ENCODE measurements at regions not wholly inside any gene's neighbourhood (a gene's known extent, or its start where the extent isn't known, plus 50 kb on each side); places are given as distances from the start of the nearest gene placed in this dataset.

DNA sequence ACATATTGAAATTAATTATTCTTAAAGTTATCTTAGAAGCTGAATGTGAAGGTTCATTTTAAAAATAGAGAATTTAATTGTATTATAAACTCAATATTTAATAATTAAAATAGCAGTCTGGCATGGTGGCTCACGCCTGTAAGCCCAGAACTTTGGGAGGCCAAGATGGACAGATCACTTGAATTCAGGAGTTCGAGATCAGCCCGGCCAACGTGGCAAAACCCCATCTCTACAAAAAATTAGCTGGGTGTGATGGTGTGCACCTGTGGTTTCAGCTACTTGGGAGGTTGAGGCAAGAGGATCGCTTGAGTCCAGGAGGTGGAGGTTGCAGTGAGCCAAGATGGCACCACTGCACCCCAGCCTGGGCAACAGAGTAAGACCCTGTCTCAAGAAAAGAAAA lies 659.9 kb upstream of the AGA start:
- no peak for ATAC-seq
- H3K9me2 ChIP-seq (ENCODE audit: insufficient read depth): no peaks in the 10 kb centered on the region
- POLR2A ChIA-PET: no interaction called here

DNA sequence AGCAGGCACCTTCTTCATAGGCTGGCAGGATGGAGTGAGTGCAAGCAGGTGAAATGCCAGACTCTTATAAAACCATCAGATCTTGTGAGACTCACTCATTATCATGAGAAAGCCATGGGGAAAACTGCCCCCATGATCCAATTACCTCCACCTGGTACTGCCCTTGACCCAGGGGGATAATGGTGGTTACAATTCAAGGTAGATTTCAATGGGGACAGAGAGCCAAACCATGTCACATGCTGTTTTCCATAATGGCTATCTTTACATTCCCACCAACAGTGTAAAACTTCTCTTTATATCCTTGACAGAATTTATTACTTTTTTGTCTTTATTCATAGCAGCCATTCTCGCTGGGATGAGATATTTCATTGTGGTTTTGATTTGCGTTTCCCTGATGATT lies 663.0 kb upstream of the AGA start:
- Histone ChIP-seq H3K9ac (ENCODE audit: low read length) (no peak overlapping the region), H3K27me3 (ENCODE audit: insufficient read depth, low read length) (no peaks in the 10 kb centered on the region), H4K20me1 (ENCODE audit: insufficient read depth) (no peaks in the 10 kb centered on the region), H3K4me2 (ENCODE audit: low read length) (no peak overlapping the region), H3K9me3 (ENCODE audit: control insufficient read depth in 1 of 2, insufficient read depth in 1 of 2, low read depth in 1 of 2, low read length in 2 of 2) (no peaks in the 10 kb centered on the region), H3K36me3 (ENCODE audit: control insufficient read depth in 1 of 2, insufficient read depth in 2 of 2, low read length in 2 of 2) (no peaks in the 10 kb centered on the region), H2AFZ (ENCODE audit: low read depth, low read length, poor library complexity, severe bottlenecking) (no peak overlapping the region), H3K79me2 (ENCODE audit: insufficient read depth, low read length) (no peaks in the 10 kb centered on the region), H3K9me2 (ENCODE audit: insufficient read depth) (0 out of 2 replicates have a peak, but pooled peaks cover 3% of the 10 kb centered on the region), H3K4me3 (replicated peaks in 1 of 2; ENCODE audit: low read depth in 1 of 2, low read length in 2 of 2) (no peak overlapping the region), H3K27ac (ENCODE audit: low read depth, low read length) (no peak overlapping the region), H3K4me1 (ENCODE audit: control insufficient read depth in 1 of 2, insufficient read depth in 2 of 2, low read length in 2 of 2) (no peaks in the 10 kb centered on the region)
- intact Hi-C loops (cut with micrococcal nuclease): no loop called here
- DNase-seq (ENCODE audit: low read depth, low spot score) (no peak), ATAC-seq (no peak)
- ChIA-PET RAD21 (ENCODE audit: low non-redundant PET in 1 of 2, low total read pairs in 2 of 2, uncharacterized antibody in 2 of 2, unreplicated experiment in 2 of 2) (no interaction called here), POLR2A (no interaction called here), CTCF (no interaction called here)
- no TSS peak for BruUV-seq (replicated peaks)
- TF ChIP-seq, protein P1, sequence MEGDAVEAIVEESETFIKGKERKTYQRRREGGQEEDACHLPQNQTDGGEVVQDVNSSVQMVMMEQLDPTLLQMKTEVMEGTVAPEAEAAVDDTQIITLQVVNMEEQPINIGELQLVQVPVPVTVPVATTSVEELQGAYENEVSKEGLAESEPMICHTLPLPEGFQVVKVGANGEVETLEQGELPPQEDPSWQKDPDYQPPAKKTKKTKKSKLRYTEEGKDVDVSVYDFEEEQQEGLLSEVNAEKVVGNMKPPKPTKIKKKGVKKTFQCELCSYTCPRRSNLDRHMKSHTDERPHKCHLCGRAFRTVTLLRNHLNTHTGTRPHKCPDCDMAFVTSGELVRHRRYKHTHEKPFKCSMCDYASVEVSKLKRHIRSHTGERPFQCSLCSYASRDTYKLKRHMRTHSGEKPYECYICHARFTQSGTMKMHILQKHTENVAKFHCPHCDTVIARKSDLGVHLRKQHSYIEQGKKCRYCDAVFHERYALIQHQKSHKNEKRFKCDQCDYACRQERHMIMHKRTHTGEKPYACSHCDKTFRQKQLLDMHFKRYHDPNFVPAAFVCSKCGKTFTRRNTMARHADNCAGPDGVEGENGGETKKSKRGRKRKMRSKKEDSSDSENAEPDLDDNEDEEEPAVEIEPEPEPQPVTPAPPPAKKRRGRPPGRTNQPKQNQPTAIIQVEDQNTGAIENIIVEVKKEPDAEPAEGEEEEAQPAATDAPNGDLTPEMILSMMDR (IDR thresholded peaks at IDR 0.05 in 2 of 3, conservative IDR thresholded peaks at IDR 0.05 in 1 of 3; ENCODE audit: borderline replicate concordance in 1 of 3, insufficient read depth in 1 of 3, low read depth in 2 of 3, low read length in 2 of 3): no peak
- TF ChIP-seq EZH2 (IDR thresholded peaks at IDR 0.05): no peak
- no peak for TF ChIP-seq SRF (IDR thresholded peaks at IDR 0.05; ENCODE audit: low read depth)
- TF ChIP-seq POLR2AphosphoS5 (IDR thresholded peaks at IDR 0.05; ENCODE audit: low read depth, low read length): no peak
- no peak for TF ChIP-seq YY1 (IDR thresholded peaks at IDR 0.05; ENCODE audit: extremely low read depth, insufficient replicate concordance, low read depth, low read length)
- TF ChIP-seq POLR2A (IDR thresholded peaks at IDR 0.05; ENCODE audit: borderline replicate concordance, extremely low read depth, insufficient read depth, insufficient read length): no peak
- no peak for TF ChIP-seq ELF1 (IDR thresholded peaks at IDR 0.05; ENCODE audit: borderline replicate concordance, low read depth)
- TF ChIP-seq ZFX (IDR thresholded peaks at IDR 0.05): no peak
- TF ChIP-seq FOSL1 (IDR thresholded peaks at IDR 0.05; ENCODE audit: low read depth): no peak
- TF ChIP-seq SIN3A (IDR thresholded peaks at IDR 0.05; ENCODE audit: low read depth): no peak
- TF ChIP-seq, protein P2, sequence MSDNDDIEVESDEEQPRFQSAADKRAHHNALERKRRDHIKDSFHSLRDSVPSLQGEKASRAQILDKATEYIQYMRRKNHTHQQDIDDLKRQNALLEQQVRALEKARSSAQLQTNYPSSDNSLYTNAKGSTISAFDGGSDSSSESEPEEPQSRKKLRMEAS (IDR thresholded peaks at IDR 0.05): no peak
- no peak for TF ChIP-seq SP1 (IDR thresholded peaks at IDR 0.05; ENCODE audit: low read depth)
- TF ChIP-seq JUND (IDR thresholded peaks at IDR 0.05): no peak

More for the DNA sequence above, 659.9 kb upstream of the AGA start:
- Histone ChIP-seq H3K4me3 (replicated peaks in 1 of 2; ENCODE audit: low read depth in 1 of 2, low read length in 2 of 2) (no peak overlapping the region), H3K4me1 (ENCODE audit: control insufficient read depth in 1 of 2, insufficient read depth in 2 of 2, low read length in 2 of 2) (no peaks in the 10 kb centered on the region), H3K27ac (ENCODE audit: low read depth, low read length) (no peak overlapping the region), H3K27me3 (ENCODE audit: insufficient read depth, low read length) (no peaks in the 10 kb centered on the region), H4K20me1 (ENCODE audit: insufficient read depth) (no peaks in the 10 kb centered on the region), H2AFZ (ENCODE audit: low read depth, low read length, poor library complexity, severe bottlenecking) (no peak overlapping the region), H3K9me3 (ENCODE audit: control insufficient read depth in 1 of 2, insufficient read depth in 1 of 2, low read depth in 1 of 2, low read length in 2 of 2) (no peaks in the 10 kb centered on the region), H3K9ac (ENCODE audit: low read length) (no peak overlapping the region), H3K79me2 (ENCODE audit: insufficient read depth, low read length) (no peaks in the 10 kb centered on the region), H3K4me2 (ENCODE audit: low read length) (no peak overlapping the region), H3K36me3 (ENCODE audit: control insufficient read depth in 1 of 2, insufficient read depth in 2 of 2, low read length in 2 of 2) (no peaks in the 10 kb centered on the region)
- DNase-seq (ENCODE audit: low read depth, low spot score): no peak
- ChIA-PET RAD21 (ENCODE audit: low non-redundant PET in 1 of 2, low total read pairs in 2 of 2, uncharacterized antibody in 2 of 2, unreplicated experiment in 2 of 2) (no interaction called here), CTCF (interaction anchor here (1.5 kb wide), 1 partner anchor 16 kb away, joined by 3 read pairs; no protein-coding TSS in a partner anchor)
- no peak for TF ChIP-seq JUND (IDR thresholded peaks at IDR 0.05)
- no peak for TF ChIP-seq RAD21 (IDR thresholded peaks at IDR 0.05; ENCODE audit: low read depth)
- no peak for TF ChIP-seq POLR2AphosphoS5 (IDR thresholded peaks at IDR 0.05; ENCODE audit: low read depth, low read length)
- TF ChIP-seq, protein P3, sequence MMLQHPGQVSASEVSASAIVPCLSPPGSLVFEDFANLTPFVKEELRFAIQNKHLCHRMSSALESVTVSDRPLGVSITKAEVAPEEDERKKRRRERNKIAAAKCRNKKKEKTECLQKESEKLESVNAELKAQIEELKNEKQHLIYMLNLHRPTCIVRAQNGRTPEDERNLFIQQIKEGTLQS (IDR thresholded peaks at IDR 0.05): no peak
- TF ChIP-seq YY1 (IDR thresholded peaks at IDR 0.05; ENCODE audit: extremely low read depth, insufficient replicate concordance, low read depth, low read length): no peak
- TF ChIP-seq, protein P4, sequence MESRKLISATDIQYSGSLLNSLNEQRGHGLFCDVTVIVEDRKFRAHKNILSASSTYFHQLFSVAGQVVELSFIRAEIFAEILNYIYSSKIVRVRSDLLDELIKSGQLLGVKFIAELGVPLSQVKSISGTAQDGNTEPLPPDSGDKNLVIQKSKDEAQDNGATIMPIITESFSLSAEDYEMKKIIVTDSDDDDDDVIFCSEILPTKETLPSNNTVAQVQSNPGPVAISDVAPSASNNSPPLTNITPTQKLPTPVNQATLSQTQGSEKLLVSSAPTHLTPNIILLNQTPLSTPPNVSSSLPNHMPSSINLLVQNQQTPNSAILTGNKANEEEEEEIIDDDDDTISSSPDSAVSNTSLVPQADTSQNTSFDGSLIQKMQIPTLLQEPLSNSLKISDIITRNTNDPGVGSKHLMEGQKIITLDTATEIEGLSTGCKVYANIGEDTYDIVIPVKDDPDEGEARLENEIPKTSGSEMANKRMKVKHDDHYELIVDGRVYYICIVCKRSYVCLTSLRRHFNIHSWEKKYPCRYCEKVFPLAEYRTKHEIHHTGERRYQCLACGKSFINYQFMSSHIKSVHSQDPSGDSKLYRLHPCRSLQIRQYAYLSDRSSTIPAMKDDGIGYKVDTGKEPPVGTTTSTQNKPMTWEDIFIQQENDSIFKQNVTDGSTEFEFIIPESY (IDR thresholded peaks at IDR 0.05; ENCODE audit: extremely low read depth, insufficient replicate concordance, low read length): no peak
- no peak for TF ChIP-seq EZH2 (IDR thresholded peaks at IDR 0.05)
- TF ChIP-seq CBX3 (IDR thresholded peaks at IDR 0.05; ENCODE audit: low read depth): no peak
- no peak for TF ChIP-seq FOSL1 (IDR thresholded peaks at IDR 0.05; ENCODE audit: low read depth)
- TF ChIP-seq TCF7L2 (IDR thresholded peaks at IDR 0.05; ENCODE audit: borderline replicate concordance, extremely low read depth, insufficient read depth, insufficient read length): no peak
- no peak for TF ChIP-seq CEBPB (IDR thresholded peaks at IDR 0.05; ENCODE audit: low read depth)
- TF ChIP-seq ZFX (IDR thresholded peaks at IDR 0.05): no peak
- intact Hi-C loops (cut with micrococcal nuclease): no loop called here
- no TSS peak for BruUV-seq (replicated peaks)

All from HCT116 (cell line).